DMS79 treated with DMSO at 0.1 percent for 48 hours (cell line): ENCODE measurements at regions not wholly inside any gene's neighbourhood (a gene's known extent, or its start where the extent isn't known, plus 50 kb on each side); places are given as distances from the start of the nearest gene placed in this dataset.

ENCODE experiments used
- DNase-seq: peaks from one replicate; lab custom pipeline; 2025; lab: John Stamatoyannopoulos, UW

DNA sequence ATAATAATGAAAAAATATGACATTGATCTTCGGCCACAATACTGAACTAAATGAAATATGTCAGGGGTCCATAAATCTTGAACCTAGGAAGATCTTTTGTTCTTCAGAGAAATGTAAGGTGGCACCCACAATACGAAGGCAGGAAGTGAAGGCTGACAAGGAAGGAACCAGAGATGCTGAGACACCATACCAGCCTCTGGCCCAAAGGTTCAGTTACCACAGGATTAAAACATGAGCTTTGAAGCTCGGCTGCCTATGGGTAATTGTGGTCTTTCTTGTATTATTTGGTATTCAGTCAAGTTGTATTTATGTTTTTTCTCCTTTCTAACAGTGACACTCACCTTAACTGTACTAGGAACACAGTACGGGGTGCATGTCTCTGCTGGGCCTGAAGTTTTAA is 448.8 kb upstream of the SETBP1 start:
- no peak for DNase-seq

DNA sequence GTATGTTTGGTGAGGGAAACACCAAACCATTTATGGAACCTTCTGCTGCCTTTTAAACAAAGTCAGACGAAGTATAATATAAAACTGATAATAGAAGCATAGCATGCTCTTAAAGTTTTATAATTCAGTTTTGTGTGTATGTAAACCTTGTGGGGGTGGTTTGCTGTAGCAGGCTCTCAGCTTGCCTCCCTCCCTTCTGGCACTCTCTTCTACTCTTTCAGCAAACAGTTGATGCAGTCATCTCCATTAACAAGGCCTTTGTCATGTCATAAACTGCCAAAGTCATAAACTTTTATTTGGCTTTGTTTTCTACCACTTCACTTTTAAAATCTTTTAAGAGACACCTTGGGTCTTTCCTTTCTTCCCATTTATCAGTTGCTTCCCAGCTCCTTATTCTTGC is 448.2 kb upstream of the SETBP1 start:
- no peak for DNase-seq

DNA sequence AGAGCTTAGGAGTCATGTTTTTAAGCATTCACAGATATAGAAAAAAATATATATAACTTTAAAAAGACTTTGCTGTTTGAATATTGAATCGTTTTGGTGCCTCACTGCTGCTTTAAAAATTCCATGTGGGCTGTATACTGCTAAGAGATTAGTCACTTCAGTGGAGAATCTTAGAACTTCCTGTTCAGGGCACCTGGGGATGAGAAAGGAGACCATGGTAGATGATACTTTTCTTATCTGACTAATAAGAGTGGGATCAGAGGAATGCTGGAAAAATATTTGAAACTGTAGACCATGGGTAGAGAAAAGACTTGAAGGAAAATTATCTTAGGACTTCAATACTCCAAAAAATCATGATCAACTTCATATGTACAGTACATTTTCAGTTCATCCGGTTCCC is 442.2 kb upstream of the SETBP1 start:
- no peak for DNase-seq

DNA sequence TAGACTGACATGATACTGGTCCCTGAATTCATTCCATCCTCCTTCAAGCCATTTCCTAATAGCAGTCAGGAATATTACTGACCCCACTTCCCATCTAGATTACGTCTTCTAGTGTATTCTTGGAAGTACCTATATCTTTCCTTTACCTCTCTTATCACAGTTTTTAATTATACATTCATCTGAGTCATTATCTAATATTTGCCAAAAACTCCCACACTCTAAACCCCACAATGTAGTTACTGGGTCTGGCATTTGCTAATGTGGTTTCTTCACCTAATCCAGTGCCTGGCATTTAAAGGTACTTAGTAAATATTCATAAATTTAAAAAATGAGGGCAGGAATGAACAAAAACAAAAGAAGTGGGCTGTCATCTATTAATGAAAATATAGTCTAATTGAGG is 441.8 kb upstream of the SETBP1 start:
- no peak for DNase-seq

DNA sequence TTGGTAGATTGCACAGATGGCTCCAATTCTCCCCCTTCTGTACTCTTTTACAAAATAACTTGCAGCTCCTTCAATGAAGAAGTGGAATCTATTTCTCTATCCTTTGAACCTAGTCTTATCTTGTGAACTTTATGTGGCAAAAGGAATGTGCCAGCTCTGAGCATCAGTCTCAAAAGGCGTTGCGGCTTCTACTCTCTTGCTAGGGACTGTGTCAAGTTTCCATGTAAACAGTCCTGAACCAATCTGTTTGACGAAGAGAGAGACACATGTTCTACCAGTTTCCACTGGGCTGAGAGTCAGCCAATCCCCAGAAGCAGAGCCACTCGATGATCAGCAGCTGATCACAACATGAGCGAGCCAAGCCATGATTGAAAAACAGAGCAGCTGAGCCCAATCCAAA is 439.7 kb upstream of the SETBP1 start:
- no peak for DNase-seq

DNA sequence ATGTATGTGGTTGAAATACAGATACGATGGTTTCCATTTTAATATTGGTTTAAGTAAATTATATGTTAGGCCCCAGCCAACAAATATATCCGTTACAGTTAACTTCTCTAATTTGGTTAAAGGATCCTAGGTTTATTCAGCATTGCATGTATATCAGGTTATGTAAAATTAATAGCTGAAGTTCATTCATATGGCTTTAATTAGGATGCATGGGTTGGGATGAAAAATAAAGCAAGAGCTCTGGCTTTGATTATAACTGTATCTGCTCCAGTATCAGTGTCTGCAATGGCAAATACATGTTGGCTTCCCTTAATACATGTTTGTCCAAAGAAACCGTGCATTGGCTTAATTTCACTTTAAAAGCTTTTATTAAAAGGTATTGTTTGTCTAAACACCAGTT is 435.7 kb upstream of the SETBP1 start:
- no peak for DNase-seq

DNA sequence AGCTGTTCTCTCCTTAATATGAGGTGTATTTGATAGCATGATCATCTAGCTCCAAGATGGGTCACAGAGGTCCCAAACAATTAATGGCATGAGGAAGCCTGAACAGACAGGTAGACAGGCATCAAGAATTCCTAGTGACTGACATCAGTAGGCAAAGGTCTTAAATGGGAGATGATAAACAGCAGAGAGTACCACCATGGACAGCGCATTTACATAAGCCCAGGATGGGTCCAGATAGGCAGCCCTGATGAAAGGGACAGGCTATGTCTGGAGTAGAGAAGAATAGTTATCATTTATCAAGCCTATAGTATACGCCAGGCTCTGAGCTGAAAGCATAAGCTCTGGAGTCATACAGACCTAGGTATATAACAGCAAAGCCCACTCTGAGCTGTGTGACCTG is 434.7 kb upstream of the SETBP1 start:
- DNase-seq: no peak

DNA sequence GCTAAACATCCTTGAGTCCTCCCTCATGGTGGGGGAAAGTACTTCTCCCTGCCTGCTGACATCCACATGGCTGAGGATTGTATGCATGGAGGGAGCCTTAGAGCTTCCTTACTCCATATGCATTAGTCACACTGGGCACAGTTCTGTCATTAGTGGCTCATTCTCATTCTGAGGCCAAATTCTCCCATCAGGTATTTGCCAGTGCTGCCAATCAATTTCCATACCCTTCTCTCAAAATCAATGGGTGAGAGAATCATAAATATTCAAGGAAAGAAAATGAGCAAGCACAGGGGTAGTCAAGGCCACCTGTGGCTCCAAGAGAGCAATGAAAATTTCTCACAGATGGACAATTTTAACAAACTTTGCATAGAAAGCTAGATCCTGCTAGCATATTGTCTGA is 422.6 kb upstream of the SETBP1 start:
- DNase-seq: no peak

DNA sequence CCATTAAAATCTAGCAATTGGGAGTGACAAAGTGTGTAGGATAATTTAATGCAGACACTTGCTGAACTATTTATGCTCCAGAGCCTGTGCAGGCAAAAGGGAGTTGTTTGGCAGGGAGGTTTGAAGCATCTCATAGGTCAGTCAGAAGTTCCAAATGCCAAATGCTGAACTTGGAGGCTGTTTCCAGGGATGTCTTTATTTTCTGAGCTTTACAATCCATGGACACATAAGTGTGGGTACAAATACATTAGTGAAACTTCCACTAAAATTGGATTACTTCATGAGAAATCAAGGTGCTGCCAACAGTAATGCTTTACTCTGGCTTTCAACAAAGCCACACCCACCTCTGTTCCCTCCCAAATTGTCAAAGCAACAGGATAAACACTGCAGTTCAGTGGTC is 422.1 kb upstream of the SETBP1 start:
- no peak for DNase-seq

DNA sequence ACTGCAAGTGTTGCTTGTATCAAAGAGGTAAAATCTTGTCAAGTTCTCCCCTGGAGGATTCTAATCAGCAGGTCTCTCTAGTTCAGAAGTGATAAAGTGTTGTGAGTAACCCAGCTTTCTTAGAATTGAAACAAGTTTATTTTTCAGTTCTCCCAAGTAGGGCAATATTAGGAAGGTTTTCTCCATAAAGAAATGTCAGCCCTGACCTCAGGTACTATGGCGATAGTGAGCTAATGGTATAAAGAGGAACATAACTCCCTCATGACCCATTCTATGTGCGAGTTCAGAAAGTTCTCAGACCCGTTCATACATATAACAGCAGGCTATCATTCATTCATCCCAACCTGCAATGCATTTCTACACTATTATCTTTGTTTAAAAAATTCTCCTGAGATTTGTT is 421.1 kb upstream of the SETBP1 start:
- DNase-seq: no peak

DNA sequence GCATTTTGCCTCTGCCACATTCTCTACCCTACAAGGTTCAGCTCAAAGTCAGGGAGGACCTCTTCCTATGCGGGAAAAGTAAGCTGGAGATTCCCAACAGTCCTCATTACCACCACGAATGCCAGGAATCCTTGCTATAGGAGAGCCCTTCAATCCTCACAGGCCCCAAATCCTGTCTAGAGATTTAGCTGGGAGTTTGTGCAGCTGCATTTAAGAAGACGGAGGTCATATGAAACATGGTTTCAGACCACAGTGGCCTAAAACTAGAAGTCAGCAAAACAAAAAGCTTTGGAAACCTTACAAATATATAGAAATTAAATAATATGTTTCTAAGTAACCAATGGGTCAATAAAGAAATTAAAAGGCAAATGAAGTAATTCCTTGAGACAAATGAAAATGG is 415.3 kb upstream of the SETBP1 start:
- no peak for DNase-seq

DNA sequence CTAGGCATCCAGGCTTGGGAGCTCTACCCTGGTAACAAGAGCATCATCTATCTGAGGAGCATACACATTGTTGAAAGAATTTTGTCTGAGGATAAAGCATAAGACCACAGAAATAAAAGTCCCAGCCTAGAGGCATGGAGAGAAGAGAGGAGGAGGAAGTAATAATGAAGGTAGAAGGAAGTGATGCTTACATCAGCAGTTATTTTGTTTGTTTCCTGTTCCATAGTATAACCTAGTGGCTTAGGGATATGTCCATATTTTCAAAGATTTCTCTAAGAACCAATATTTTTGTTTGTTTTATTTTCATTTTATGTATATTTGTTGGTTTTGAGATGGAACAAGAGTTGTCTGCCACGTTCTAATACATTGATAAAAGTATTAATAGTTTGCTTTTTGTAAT is 407.4 kb upstream of the SETBP1 start:
- DNase-seq: no peak

DNA sequence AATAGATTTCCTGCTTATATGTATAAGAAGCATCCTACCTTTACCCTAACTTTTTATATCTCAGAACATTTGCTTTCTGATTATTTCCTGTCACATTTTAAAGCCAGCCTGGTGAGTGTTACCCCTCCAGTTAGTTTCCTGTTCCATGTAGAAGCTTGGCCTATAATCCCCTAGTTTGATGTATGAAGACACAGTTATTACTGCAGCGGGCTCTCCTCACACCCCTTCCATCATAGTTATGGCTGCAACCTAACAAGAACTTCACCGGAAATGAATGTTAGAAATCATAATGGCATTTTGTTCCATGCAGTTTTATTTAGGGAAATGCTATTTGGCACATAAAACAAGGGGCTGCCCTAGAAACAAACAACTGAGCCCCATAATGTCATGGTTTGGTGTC is 400.2 kb upstream of the SETBP1 start:
- DNase-seq: no peak

DNA sequence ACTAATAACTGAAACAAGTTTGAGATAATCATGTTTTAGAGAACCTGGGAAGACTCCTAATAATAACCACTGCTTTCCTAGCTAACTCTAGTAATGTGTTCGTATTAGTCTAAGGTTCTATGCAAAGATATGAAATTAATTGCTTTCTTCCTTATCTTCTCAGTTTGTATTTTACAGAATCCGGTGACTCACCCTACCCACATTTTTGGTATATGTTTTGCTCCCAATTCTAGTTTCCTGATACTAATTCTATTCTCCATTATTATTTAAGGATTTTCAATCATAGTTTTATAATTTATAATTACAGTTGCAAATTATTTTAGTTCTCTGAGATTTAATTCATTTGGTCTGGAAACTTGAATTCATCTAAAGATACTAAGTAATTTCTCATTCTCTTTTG is 394.6 kb upstream of the SETBP1 start:
- no peak for DNase-seq

DNA sequence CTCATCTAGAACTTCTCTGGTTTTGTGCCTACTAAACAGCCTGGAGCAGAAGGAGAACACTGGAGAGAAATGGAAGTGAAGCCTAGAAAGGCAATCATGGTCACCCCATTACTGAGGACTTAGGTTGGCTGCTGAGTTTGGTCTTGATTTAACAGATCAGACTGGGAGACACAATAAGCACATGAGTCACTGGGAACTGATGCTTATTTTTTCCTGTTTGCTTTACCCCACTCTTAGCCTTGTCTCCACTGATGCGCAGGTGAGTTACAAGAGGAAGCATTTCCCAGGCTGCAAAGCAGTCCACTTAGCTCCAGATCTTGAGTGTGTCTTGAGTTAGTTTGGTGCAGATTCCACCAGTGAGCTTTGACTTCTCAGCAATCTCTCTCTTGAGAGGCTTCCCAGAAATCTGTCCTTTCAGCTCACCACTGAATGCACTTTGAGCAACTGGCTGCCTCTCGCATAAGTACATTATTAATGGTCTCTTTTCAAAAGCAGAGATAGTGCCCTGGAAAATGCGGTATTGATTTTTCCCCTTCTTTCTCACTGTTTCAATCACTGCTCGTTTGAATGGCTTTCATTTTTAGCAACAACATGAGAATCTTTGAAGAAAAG is 390.2 kb upstream of the SETBP1 start:
- DNase-seq: peak; percentile 69

DNA sequence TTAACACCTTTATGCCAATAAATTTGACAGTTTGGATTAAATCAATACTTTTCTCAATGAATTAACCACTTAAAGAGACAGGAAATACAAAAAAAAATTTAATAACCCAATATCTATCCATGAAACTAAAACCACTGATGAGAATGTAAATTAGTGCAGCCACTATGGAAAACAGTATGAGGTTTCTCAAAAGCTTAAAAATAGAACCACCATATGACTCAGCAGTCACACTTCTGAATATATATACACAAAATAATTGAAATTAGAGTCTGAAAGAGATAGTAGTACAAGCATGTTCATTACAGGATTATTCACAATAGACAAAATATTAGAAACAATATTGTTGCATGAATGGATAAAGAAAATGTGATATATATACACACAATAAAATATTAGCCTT is 382.1 kb upstream of the SETBP1 start:
- no peak for DNase-seq

DNA sequence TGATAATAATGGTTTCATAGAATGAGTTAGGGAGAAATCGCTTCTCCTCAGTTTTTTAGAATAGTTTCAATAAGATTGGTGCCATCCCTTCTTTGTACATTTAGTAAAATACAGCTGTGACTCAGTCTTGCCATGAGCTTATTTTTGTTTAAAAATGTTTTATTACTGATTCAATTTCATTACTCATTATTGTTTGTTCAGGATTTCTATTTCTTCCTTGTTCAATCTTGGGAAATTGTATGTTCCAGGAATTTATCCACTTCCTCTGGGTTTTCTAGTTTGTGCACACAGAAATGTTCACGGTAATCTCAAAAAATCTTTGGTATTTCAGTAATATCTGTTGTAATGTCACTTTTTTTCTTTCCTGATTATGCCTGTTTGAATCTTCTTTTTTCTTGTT is 371.5 kb upstream of the SETBP1 start:
- no peak for DNase-seq

DNA sequence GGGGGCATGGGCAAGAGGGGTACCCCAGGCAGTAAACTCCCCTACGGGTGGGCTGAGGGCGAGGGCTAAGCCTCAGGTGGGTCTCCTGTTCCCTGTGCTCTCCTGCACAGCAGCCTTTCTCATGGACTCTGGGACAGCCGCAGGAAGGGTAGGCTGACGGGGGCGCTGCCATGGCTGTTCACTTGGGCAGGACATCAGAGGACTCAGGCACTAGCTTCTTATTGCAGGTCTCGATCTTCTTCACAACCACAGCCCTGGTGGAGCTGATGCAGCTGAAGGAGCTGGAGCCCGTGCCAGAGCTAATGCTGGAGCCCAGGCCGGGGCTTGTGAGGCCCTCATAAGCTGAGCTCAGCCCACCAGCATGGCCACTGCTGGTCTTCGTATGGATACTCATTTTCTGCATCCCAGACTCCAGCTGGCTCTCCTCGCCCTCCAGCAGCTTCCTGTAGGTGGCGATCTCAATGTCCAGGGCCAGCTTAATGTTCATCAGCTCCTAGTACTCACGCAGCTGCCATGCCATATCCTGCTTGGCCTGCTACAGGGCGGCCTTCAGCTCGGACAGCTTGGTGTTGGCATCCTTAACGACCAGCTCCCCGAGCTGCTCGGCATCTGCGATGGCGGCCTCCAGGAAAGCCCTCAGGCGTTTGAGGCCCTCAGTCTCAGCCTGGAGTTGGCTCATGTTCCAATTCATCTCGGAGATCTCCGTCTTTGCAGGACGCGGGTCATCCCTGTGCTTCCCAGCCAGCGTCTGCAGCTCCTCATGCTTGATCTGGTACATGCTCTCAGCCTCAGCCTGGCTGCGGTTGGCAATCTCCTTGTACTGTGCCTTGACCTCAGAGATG is 359.8 kb upstream of the SETBP1 start:
- DNase-seq: no peak

DNA sequence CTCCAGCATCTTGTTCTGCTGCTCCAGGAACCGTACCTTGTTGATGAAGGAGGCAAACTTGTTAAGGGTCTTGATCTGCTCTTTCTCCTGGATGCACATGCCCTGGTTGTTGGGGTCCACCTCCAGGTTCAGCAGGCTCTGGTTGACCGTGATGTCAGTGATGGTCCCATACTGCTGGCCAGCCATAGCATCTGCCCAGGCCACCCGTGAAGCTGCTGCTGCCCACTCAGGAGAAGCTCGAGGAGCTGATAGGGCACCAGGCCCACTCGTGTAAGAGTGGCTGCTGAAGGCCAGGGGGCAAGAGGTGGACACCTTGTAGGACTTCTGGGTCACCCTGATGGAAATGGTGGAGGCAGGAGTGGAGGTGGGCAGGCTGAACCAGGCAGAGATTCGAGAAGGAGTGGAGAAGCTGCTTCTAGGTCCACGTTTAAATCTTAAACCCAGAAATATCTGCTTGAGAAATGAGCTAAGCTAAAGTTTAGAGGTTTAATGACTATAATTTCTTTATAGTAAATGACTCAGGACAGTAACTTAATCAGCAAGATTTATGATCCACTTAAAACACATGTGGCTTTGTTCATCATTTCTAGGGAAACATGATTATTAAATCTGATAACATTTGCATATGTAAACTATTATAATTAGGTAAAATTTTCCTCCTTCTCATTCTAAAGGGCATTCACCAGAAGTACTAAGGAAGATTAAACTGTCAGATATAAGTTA is 358.7 kb upstream of the SETBP1 start:
- DNase-seq: no peak

DNA sequence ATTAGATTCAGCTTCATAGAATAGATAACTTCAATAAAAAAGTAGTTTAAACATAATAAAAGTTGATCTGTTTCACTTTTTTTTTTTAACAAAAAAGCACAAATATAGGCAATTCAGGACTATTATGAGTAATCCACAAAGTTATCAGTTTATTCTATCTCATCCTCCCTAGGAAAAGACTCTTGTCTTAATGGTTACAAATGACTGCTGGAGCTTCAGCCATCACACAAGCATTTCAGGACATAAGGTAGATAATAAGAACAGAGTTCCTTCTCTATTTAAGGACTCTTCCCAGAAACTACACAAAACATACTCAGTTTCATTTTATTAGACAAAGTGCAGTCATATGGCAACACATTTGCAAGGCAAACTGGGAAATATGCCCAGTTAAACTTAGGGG is 357.6 kb upstream of the SETBP1 start:
- DNase-seq: no peak

DNA sequence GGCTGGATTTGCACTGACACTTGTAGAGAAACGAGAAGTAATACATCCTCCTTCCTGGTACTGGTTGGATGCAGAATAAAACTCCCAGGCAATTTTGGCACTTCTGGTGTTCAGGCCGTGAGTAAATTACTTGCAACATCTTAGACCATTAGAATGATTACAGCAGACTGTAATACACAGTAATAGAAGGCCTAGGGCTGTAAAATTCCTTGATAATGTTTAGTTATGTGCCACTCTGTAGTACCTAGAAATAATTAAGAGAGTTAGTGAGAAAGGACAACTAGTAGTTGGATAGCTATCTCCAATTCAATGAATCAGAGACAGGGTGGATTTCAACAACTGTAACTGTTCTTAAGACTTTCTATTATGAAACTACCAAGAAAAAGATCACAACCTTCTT is 356.3 kb upstream of the SETBP1 start:
- no peak for DNase-seq

DNA sequence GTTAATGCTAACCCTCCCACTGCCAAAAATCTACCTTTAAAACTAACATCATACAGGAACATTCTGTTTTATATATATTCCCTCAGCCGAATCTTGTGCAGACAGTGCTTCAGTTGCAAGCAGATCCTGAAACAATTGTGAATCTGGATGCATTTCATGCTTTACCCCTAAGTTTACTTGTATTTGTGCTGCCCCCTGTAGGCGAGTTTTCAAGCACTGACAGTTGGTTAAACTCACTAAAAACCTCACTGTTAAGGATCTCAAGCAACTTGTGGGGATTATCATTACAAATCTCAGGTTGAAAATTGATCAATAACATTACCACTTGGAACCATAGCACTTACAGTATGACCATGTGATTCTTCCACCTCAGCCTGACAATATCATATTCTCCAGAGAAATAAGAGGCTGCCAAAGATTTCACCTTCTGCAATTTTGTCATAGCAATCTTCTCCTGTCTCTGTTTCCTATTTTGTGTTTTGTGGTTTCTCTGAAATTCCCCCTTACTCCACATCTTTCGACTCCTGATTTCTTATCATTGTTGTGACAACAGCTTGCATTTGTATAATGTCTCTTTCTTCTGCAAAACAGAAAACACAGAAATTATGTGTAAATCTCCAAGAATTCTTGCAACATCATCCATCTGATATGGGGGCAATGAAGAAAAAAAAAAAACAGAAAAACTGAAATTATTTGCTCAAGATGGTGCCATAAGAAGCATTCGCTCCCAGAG is 354.6 kb upstream of the SETBP1 start:
- DNase-seq: no peak
